Tibial artery (tissue), 4 donors: ENCODE measurements at regions not wholly inside any gene's neighbourhood (a gene's known extent, or its start where the extent isn't known, plus 50 kb on each side); places are given as distances from the start of the nearest gene placed in this dataset.

Experiments
- DNase-seq, 2 donors: peaks; one replicate each; pipeline ENCODE4 v3.0.0-alpha.2; 2019
- H3K27ac ChIP-seq, 2 donors: fragments of 200-600 bp; sonication (generic) in 1 of 2; 1 replicate in 1 of 2; 2 replicates in 1 of 2; pipeline ENCODE4 v1.5.1; 2018 to 2019; ENCODE audit warnings: mild to moderate bottlenecking in 1 of 2
- H3K27me3 ChIP-seq, 2 donors: fragments of 200-600 bp; sonication (generic) in 1 of 2; one replicate each; pipeline versions ENCODE4 v1.5.1 to v1.6.0; 2016 to 2019
- H3K36me3 ChIP-seq, 3 donors: fragments of 200-600 bp; sonication (generic) in 2 of 3; one replicate each; pipeline ENCODE4 v1.5.1; 2016 to 2019; ENCODE audit warnings: mild to moderate bottlenecking in 2 of 3
- H3K4me1 ChIP-seq, 4 donors: fragments of 200-600 bp; sonication (generic) in 2 of 4; 1 replicate in 3 of 4; 2 replicates in 1 of 4; pipeline ENCODE4 v1.5.1; 2016 to 2019
- H3K4me3 ChIP-seq, 2 donors: fragments of 200-600 bp; sonication (generic) in 1 of 2; 1 replicate in 1 of 2; 2 replicates in 1 of 2; pipeline ENCODE4 v1.5.1; 2018 to 2019; ENCODE audit warnings: mild to moderate bottlenecking in 2 of 2
- H3K9me3 ChIP-seq, 3 donors: fragments of 200-600 bp; sonication (generic) in 1 of 3; one replicate each; pipeline ENCODE4 v1.5.1; 2016 to 2019
- intact Hi-C: fragments of 100-400 bp; cut with DNase I; formaldehyde crosslinking; loops from one replicate; pipeline ENCODE4 v1.15.0; 2023; ENCODE audit warnings: low total_unique reads
- TF ChIP-seq, protein P1 (sequence below), 2 experiments: fragments of 200-600 bp in 1 of 2; fragments of 450-650 bp in 1 of 2; IDR thresholded peaks; one replicate each; pipeline ENCODE4 v1.5.1; 2017 to 2019; ENCODE audit warnings: antibody characterized with exemption in 2 of 2, mild to moderate bottlenecking in 1 of 2, moderate library complexity in 1 of 2

- no peaks in the 10 kb centered on the region for H3K27me3 ChIP-seq
- intact Hi-C loops, result no loop called here
- H3K4me1 ChIP-seq, result no peaks in the 10 kb centered on the region
- no peaks in the 10 kb centered on the region for H3K36me3 ChIP-seq
- H3K4me3 ChIP-seq, result no peak overlapping the region
- no peak for DNase-seq
- H3K27ac ChIP-seq, result no peak overlapping the region
- TF ChIP-seq, protein P1, sequence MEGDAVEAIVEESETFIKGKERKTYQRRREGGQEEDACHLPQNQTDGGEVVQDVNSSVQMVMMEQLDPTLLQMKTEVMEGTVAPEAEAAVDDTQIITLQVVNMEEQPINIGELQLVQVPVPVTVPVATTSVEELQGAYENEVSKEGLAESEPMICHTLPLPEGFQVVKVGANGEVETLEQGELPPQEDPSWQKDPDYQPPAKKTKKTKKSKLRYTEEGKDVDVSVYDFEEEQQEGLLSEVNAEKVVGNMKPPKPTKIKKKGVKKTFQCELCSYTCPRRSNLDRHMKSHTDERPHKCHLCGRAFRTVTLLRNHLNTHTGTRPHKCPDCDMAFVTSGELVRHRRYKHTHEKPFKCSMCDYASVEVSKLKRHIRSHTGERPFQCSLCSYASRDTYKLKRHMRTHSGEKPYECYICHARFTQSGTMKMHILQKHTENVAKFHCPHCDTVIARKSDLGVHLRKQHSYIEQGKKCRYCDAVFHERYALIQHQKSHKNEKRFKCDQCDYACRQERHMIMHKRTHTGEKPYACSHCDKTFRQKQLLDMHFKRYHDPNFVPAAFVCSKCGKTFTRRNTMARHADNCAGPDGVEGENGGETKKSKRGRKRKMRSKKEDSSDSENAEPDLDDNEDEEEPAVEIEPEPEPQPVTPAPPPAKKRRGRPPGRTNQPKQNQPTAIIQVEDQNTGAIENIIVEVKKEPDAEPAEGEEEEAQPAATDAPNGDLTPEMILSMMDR (IDR thresholded peaks at IDR 0.05), result no peak
- peaks cover 0 to 5% (median 0%) of the 10 kb centered on the region in 3 donors for H3K9me3 ChIP-seq
Observed at GRCh38 chr18:55696811-55697210, 108.8 kb upstream of the TCF4 start.

- H3K27ac ChIP-seq, result no peak overlapping the region
- no peak for DNase-seq
- H3K4me1 ChIP-seq, result no peaks in the 10 kb centered on the region
- TF ChIP-seq, protein P1 (IDR thresholded peaks at IDR 0.05), result no peak
- no peaks in the 10 kb centered on the region for H3K36me3 ChIP-seq
- no peaks in the 10 kb centered on the region for H3K9me3 ChIP-seq
- H3K4me3 ChIP-seq, result no peak overlapping the region
- no peaks in the 10 kb centered on the region for H3K27me3 ChIP-seq
- intact Hi-C loops, result no loop called here
Observed at GRCh38 chr18:55695091-55695490, 107.1 kb upstream of the TCF4 start.

DNA sequence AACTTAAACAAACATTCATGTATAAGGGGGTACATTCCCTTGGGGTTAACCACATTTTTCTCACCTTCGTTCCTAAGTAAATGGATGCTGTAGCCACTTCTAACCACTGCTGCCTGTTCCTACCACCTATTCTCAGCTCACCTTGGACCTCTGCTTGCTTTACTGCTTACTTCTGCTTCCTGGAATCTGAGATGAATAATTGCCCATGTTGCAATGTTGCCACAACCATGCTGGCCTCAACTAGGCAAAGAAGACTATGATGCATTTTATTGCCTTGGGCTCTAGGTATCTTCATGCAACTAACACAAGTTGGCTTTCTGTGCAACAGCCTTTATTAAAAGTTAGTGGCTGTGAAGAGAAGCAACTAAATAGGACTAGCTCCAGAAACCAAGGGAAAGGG, 106.3 kb upstream of the TCF4 start:
- no peak for DNase-seq
- Histone ChIP-seq H3K9me3 (no peaks in the 10 kb centered on the region), H3K4me1 (no peaks in the 10 kb centered on the region), H3K27me3 (no peaks in the 10 kb centered on the region), H3K4me3 (no peak overlapping the region), H3K36me3 (no peaks in the 10 kb centered on the region), H3K27ac (no peak overlapping the region)
- TF ChIP-seq, protein P1 (IDR thresholded peaks at IDR 0.05), result no peak
- intact Hi-C loops, result no loop called here

GRCh38 chr18:55688030-55688429, 100.0 kb upstream of the TCF4 start:
- Histone ChIP-seq H3K4me1 (no peaks in the 10 kb centered on the region), H3K27me3 (no peaks in the 10 kb centered on the region), H3K27ac (no peak overlapping the region), H3K9me3 (no peaks in the 10 kb centered on the region), H3K36me3 (no peaks in the 10 kb centered on the region), H3K4me3 (no peak overlapping the region)
- intact Hi-C loops, result no loop called here
- TF ChIP-seq, protein P1 (IDR thresholded peaks at IDR 0.05), result no peak
- DNase-seq, result no peak

DNA sequence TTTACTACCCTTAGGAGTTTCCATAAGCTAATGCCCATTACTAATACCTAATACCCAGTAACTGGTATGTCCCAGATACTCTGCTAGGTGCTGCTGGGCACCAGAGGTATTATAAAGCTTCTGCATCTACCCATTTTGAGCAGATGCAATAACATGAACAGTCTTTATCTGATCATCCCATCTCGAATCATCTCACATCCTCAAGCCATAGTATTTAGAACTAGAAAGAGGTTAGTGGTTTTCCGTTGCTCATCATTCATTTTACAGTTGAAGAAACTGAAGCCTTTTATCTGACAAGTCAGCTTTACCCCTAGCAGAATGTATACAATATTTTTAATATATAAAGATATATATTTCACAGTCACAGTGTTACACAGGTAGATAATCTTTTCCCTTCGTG, 99.1 kb upstream of the TCF4 start:
- TF ChIP-seq, protein P1 (IDR thresholded peaks at IDR 0.05), result no peak
- no peaks in the 10 kb centered on the region for H3K9me3 ChIP-seq
- no peaks in the 10 kb centered on the region for H3K36me3 ChIP-seq
- H3K4me3 ChIP-seq, result no peak overlapping the region
- no peak overlapping the region for H3K27ac ChIP-seq
- no peaks in the 10 kb centered on the region for H3K4me1 ChIP-seq
- H3K27me3 ChIP-seq, result no peaks in the 10 kb centered on the region
- no peak for DNase-seq
- intact Hi-C loops, result no loop called here

GRCh38 chr18:55685638-55686037, 97.6 kb upstream of the TCF4 start:
- no peaks in the 10 kb centered on the region for H3K36me3 ChIP-seq

More at GRCh38 chr18:55685638-55686037, 97.6 kb upstream of the TCF4 start:
- Histone ChIP-seq H3K4me1 (no peaks in the 10 kb centered on the region), H3K9me3 (no peaks in the 10 kb centered on the region), H3K27ac (no peak overlapping the region), H3K4me3 (no peak overlapping the region), H3K27me3 (no peaks in the 10 kb centered on the region)
- TF ChIP-seq, protein P1 (IDR thresholded peaks at IDR 0.05), result no peak
- DNase-seq, result no peak
- intact Hi-C loops, result no loop called here
